Stimulated activated CD4-positive, alpha-beta T cell treated with anti-CD3 and anti-CD28 coated beads, Interleukin-4, amount 100 ng/mL, for 4 hours (primary cell): ENCODE measurements at regions not wholly inside any gene's neighbourhood (a gene's known extent, or its start where the extent isn't known, plus 50 kb on each side); places are given as distances from the start of the nearest gene placed in this dataset.

Experiments used
- DNase-seq, 2 experiments: peaks; one replicate each; pipeline ENCODE4 v3.0.0-alpha.2; 2020

GRCh38 chr1:87888446-87888845 is 559.8 kb downstream of the LMO4 start:
- no peak for DNase-seq

- no peak for DNase-seq
Measured at GRCh38 chr1:87894062-87894461, 565.4 kb downstream of the LMO4 start.

GRCh38 chr1:87897481-87897880 is 568.8 kb downstream of the LMO4 start:
- no peak for DNase-seq

- DNase-seq: no peak
Measured at GRCh38 chr1:87898431-87898830, 569.8 kb downstream of the LMO4 start.

- no peak for DNase-seq
Measured at GRCh38 chr1:87899017-87899416, 570.3 kb downstream of the LMO4 start.

GRCh38 chr1:87899746-87900145 is 571.1 kb downstream of the LMO4 start:
- DNase-seq: no peak

GRCh38 chr1:87902830-87903229 is 574.1 kb downstream of the LMO4 start:
- no peak for DNase-seq

GRCh38 chr1:87903242-87903641 is 574.6 kb downstream of the LMO4 start:
- no peak for DNase-seq

GRCh38 chr1:87904651-87905050 is 576.0 kb downstream of the LMO4 start:
- no peak for DNase-seq

- DNase-seq: no peak
Measured at GRCh38 chr1:87905651-87906050, 577.0 kb downstream of the LMO4 start.

GRCh38 chr1:87906078-87906477 is 577.4 kb downstream of the LMO4 start:
- no peak for DNase-seq

GRCh38 chr1:87913361-87913760 is 584.7 kb downstream of the LMO4 start:
- no peak for DNase-seq

GRCh38 chr1:87914396-87914795 is 585.7 kb downstream of the LMO4 start:
- no peak for DNase-seq

GRCh38 chr1:87915771-87916170 is 587.1 kb downstream of the LMO4 start:
- no peak for DNase-seq

GRCh38 chr1:87916965-87917364 is 588.3 kb downstream of the LMO4 start:
- no peak for DNase-seq

- no peak for DNase-seq
Measured at GRCh38 chr1:87918398-87918797, 589.7 kb downstream of the LMO4 start.

GRCh38 chr1:87922885-87923284 is 594.2 kb downstream of the LMO4 start:
- DNase-seq: no peak

- no peak for DNase-seq
Measured at GRCh38 chr1:87926131-87926830, 597.6 kb downstream of the LMO4 start.

GRCh38 chr1:87926921-87927320 is 598.2 kb downstream of the LMO4 start:
- no peak for DNase-seq

GRCh38 chr1:87927391-87928280 is 599.0 kb downstream of the LMO4 start:
- DNase-seq: no peak

GRCh38 chr1:87928623-87929022 is 599.9 kb downstream of the LMO4 start:
- DNase-seq: no peak

GRCh38 chr1:87929906-87930305 is 601.2 kb downstream of the LMO4 start:
- DNase-seq: no peak

GRCh38 chr1:87930796-87931195 is 602.1 kb downstream of the LMO4 start:
- DNase-seq: no peak

- DNase-seq: no peak
Measured at GRCh38 chr1:87933171-87933570, 604.5 kb downstream of the LMO4 start.
